HUDEP-2 (cell line): ENCODE measurements at regions not wholly inside any gene's neighbourhood (a gene's known extent, or its start where the extent isn't known, plus 50 kb on each side); places are given as distances from the start of the nearest gene placed in this dataset.

ENCODE experiments used
- DNase-seq, 76 experiments: peaks; one replicate each; lab custom pipeline; 2025; ENCODE audit not compliant: unreplicated experiment in 76 of 76; lab: John Stamatoyannopoulos, UW

GRCh38 chr14:101129521-101130167 lies 226.1 kb upstream of the RTL1 start:
- no peak for DNase-seq

- DNase-seq: no peak
Observed at GRCh38 chr14:101130861-101131260, 227.3 kb upstream of the RTL1 start.

GRCh38 chr14:101131451-101131916 lies 228.0 kb upstream of the RTL1 start:
- no peak for DNase-seq

GRCh38 chr14:101132051-101132571 lies 228.6 kb upstream of the RTL1 start:
- no peak for DNase-seq

DNA sequence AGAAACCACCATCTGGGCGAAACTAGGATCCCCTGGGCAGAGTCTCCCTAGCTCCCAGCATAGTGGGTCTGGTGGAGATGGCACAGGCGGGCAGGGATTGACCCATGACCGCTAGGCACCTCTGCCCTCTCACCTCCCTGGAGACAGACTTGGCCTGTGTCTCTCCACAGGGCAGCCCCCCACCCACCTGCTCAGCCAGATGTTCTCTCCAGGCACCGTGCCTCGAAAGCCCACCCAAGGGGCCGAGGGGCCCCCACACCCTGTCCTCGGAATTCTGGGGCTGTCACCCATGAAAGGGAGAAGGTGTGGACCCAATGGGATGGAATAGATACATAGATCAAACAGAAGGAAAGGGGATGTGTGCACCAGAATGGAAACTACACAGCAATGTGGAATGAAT lies 229.1 kb upstream of the RTL1 start:
- no peak for DNase-seq

GRCh38 chr14:101133068-101133467 lies 229.5 kb upstream of the RTL1 start:
- DNase-seq: no peak

DNA sequence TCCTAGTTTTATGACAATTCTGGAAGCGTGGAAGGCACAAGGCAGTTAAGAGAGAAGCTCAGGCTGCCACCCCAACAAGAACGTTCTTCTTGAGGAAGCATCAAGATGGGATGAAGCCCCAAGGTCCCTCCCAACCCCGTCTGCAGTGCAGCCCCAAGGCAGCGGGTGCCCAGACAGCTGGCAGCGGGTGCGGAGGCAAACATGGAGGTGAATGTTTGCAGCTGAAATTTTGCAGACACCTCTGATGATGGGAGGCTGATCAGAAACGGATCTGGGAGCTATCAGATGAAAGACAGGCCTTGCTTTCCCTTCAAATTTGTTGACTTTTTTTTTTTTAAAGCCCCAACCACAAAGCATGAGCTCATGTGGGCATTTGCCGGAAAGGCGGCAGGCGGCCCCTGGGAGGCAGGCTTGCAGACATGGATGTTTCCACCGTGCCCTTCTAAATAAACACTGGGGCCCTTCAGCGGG lies 230.7 kb upstream of the RTL1 start:
- DNase-seq: no peak

DNA sequence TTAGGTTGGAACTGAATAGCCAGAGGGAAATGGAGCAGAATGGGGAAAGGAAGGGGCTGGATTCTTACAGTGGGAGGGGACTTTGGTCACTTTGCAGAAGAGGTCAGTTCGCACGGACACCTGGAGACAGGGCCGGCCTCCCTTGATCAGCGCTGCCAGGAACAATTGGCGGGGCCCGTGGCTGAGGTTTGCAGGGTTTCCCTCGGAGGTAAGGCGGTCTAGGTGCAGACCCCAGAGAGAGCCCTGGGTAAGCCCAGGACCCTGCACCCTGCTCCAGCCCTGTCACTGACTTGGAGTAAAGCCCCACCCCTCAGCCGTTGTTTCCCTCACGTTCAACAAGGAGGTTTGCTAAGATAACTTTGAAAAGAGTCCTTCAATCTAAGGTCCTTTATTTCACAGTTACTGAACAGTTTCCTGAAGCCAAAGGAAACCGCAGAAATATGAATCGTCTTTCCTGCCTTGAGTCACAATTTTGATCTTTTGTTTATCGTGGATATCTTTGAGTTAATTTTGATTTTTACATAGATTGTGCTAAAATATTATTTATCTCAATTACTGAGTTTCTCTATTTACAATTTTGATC lies 231.4 kb upstream of the RTL1 start:
- DNase-seq: no peak

GRCh38 chr14:101135796-101136742 lies 232.5 kb upstream of the RTL1 start:
- no peak for DNase-seq

- DNase-seq: no peak
Observed at GRCh38 chr14:101137234-101137633, 233.7 kb upstream of the RTL1 start.

- DNase-seq: no peak
Observed at GRCh38 chr14:101147848-101148247, 244.3 kb upstream of the RTL1 start.

DNA sequence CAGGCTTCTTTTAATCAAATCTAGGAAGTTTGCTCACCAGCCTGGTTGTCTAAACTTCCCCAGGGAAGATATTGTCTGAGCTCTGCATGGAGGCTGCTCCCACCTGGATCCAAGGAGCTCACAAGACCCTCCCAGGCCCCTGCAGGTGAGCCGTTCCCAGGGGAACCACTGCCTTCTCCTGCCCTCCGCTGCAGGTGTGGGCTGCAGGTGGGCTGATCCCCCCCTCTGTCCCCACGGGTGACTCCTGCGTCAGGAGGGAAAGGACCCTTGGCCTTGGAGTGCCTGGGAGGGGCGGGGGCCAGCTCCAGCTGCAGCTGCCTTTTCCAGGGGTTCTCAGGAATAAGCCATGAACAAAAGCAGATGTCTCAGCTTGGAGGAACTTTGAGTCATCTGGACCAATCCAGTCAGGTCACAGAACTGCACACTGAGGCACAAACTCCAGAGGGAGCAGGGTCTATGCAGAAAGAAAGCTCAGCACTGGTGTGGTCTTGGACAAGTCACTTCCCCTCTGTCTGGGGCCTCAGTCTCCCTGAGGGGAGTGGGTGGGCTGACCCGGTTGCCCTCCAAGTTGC lies 246.6 kb upstream of the RTL1 start:
- DNase-seq: no peak

- no peak for DNase-seq
Observed at GRCh38 chr14:101151226-101151926, 247.9 kb upstream of the RTL1 start.

DNA sequence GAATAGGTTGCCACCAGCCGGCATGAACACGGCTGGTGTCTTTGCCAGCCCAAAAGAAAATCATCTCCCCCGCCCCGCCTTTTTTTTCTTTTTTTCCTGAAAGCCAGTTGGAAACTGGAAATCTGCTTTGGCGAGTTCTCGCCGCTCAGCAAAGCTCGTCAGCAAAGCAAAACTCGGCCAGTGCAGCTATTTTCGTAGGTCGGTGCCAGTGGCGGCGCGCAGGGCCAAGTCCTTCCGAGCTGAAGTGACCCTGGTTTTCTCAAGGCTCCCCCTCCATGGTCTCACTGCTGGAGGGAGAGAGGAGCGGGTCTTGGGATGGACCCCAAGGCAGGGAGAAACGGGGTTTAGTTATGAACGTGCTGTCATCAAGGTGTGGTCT lies 248.4 kb upstream of the RTL1 start:
- DNase-seq: no peak

GRCh38 chr14:101152855-101153254 lies 249.3 kb upstream of the RTL1 start:
- DNase-seq: no peak

DNA sequence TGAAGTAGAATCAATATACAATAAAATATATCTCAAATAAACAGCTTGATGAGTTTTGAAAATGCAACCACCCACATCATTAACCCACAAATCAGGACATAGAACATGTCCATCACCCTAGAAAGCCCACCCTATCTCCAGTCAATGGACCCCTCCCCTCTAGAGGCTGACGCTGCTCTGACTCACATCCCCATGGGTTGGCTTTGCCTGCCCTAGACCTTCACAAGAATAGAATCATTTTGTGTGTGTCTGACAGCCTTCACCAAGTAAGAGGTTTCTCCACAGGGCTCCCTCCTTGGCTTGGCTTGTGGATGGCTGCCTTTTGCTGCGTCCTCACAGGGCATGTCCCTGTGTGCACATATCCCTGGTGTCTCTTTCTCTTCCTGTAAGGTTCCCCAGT lies 250.2 kb upstream of the RTL1 start:
- DNase-seq: no peak

DNA sequence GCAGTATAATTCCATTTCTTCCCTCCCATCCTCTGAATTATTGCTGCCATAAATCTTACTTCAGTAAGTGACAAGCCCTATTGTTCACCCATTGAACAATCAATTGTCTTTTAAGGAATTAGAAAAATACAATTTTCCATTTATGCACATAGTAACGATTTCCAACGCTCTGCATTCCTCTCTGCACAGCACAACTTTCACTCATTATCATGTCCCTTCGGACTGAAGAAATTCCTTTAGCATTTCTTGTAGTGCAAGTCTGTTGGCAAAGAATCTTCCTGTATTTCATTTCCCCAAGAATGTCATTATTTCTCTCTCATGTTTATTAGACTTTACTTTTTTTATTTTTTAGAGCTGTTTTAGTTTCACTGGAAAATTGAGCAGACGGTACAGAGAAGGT lies 252.1 kb upstream of the RTL1 start:
- no peak for DNase-seq

DNA sequence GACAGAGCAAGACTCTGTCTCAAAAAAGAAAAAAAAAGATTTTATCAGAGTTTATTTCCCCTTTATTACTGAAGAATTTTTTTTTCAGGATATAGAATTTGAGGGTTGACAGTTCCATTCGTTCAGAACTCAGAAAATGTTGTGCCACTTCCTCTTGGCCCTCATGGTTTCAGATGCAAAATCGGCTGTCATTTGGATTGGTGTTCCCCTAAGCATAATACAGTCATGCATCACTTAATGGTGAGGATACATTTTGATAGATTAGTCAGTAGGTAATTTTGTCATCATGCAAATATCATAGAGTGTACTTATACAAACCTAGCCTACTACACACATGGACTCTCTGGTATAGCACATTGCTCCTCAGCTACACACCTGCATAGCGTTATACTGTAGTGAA lies 263.9 kb upstream of the RTL1 start:
- DNase-seq: no peak

DNA sequence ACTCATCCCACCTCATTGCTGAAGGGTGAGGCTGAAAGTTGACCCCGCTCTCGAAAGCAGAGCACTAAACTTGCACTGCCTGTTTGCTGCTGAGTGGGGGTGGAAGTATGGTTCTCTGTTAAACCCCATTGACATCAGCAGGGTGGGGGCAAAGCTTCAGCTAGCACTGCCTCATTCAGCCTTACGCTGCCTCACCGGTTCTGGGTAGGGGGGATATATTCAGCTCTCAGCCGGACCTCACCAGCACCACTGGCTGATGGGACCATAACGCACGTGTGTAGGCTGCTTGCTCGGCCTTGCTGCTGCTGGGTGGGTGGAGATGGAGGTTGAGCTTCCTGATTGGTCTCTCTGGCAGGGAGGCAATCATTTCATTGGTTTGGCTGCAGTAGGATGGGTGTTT lies 265.7 kb upstream of the RTL1 start:
- DNase-seq: no peak

DNA sequence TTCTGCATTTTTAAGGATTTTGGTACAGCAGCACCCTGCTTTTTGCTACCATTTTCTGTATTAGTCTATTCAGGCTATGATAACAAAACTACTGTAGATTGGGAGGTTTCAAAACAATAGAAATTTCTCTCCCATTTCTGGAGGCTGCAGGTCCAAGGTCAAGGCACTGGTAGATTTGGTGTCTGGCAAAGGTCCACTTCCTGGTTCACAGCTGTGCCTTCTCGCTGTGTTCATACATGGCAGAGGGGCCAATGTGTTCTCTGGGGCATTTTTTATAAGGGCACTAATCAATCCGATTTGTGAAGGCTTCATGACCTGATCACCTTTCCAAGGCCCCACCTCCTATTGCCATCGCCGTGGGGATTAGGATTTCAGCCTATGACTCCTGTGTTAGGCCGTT lies 268.1 kb upstream of the RTL1 start:
- DNase-seq: no peak
